GM19395 (cell line): ENCODE measurements at regions not wholly inside any gene's neighbourhood (a gene's known extent, or its start where the extent isn't known, plus 50 kb on each side); places are given as distances from the start of the nearest gene placed in this dataset.

Experiments used
- ATAC-seq: cut with Tn5 transposase; IDR thresholded peaks from one replicate; pipeline ENCODE4 v1.9.1; 2021; ENCODE audit warnings: mild to moderate bottlenecking, moderate library complexity; ENCODE audit not compliant: unreplicated experiment

DNA sequence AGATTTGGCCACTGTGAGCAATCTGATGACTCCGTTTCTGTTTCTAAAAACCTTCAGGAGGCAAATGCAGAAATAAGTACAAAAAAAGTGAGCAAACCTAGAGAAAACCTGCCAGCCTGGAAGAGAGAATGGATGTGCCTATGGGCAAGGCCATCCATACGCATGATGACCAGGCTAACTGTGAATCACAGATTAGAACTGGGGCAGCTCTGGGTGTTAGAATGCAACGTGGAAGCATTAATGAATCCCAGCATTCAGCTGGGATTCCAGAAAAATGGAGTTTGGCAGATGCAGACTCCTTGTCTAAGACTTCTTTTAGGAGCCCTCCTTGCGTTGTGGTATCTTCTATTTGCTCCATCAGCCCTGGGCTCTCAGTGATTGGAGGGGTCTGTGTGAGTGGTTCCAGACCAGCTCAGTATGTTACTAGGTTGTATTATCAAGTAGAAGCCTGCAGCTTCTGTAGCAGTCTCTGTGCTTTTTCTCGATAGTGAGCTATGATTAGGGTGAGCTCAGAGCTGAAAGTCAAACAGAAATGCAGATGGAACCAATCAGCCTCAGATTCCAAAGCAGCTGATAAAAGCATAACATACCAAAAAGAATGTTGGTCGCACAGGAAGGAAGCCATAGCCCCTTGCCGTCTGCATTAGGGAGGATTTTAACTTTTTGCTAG is 154.0 kb downstream of the PSMG1 start:
- ATAC-seq = no peak

DNA sequence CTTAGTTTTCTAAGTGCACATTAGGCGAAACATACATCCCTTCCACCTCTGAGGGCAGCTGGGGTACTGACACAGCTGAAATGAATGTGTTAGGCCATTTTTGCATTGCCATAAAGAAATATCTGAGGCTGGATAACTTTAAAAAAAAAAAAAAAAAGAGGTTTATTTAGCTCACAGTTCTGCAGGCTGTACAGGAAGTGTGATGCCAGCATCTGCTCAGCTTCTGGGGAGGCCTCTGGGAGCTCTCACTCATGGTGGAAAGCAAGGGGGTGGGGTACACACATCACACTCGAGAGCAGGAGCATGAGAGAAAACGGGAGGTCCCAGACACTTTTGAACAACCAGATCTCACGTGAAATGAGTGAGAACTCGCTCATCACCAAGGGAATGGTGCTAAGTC is 158.1 kb downstream of the PSMG1 start:
- no peak for ATAC-seq

DNA sequence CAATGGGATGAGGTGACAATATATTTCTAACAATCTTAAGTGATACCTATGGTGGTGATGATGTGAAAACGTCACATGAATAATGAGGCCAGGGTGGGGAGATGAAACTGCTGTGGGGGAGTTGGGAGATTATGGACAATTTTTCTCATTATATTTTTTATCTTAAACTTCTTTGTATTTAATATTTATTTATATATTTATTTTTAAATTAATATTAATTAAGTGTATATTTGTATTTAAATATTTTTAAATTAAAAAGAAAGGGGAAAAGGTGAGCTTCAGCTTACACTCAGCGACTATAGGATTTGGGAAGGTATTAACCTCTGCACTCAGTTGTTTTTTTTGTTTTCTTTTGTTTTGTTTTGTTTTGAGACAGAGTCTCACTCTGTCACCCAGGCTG is 158.7 kb downstream of the PSMG1 start:
- ATAC-seq = no peak

DNA sequence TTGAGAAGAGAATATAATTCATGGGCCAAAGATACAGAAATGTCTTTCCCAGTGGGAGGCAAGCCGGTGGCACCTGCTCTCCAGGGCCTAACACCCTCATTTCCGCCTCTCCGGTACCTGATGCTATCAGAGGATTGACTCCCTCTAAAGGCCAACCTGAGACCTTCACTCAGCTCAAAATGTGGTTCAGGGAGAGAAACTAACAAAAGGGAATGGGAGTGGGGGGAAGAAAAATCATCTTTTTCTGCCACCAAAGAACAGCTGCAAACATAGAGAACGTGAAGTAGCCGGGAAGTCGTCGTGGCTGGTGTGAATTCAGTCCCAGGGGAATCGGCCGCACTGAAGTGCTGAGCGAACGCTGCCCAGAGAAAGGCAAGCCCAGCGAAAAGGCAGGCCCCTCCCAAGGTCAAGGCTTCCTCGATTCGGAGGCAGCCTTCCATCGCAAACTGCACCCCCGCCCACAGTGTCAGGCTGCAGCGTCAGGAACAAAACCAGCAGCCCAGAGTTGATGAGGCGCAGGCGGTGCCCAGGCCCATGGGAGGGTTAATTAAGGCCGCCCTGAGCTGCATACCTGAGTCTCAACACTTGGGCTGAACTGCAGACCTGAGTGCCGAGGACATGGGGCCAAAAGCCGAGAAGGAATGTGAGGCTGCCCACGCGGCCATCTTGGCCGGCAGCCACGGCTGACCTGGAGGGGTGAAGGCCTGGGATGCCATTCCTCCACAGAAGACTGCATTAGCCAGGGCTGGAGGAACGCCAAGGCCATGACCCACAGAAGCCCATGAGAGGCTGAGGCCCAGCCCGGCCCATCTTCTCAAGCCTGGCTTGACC is 160.2 kb downstream of the PSMG1 start:
- no peak for ATAC-seq

DNA sequence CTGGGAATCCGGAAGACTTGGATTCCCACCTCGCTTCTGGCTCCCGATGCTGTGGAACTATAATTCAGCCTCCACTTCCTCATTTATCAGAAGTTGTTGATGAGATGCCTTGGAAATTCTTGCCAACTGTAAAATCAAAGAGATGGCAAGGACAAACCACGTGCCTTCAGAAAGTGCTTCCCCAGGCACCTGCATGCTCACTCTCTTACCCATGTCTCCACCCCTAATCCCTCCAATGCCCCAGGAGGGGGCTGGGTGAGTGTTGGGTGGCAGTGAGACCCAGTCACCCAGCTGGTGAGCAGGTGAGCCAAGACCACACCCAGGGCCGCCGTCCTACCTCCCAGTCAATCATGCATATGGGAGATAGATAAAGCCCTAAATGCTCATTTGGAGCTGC is 160.8 kb downstream of the PSMG1 start:
- ATAC-seq = no peak

DNA sequence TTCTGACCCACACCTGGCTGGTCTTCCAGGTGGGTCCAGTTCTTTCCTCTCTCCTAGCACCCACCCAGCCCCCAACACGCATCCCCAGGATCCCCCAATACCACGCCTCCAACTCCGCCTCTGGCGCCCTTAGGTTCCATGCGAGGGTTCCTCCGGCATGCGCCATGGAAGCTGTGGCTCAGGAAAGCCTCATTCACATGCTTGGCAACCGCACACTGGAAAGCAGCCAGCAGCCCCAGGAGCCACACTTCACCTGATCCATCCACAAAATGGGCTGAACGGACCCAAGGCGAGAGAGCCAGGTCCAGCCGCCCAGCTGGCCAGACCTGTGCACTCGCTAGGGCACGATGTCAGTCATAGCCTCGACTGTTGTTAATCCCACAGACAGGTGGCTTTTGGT is 161.2 kb downstream of the PSMG1 start:
- no peak for ATAC-seq

DNA sequence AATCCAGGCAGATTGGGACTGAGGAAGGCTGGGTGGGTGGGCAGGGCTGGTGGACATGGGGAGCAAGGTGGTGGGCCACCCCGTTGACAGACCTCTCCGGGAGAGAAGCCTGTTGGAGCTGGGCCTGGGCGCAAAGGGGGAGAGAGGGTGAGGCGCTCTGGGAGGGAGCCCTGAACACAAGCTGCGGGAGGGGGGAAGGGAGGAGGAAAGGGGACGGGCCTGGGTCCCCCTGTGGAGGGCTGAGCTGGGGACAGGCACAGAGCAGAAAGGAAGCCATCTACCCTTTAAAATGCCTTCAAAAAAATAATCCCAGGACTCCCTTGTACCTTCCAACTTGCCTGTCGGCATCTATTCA is 161.8 kb downstream of the PSMG1 start:
- ATAC-seq = no peak

DNA sequence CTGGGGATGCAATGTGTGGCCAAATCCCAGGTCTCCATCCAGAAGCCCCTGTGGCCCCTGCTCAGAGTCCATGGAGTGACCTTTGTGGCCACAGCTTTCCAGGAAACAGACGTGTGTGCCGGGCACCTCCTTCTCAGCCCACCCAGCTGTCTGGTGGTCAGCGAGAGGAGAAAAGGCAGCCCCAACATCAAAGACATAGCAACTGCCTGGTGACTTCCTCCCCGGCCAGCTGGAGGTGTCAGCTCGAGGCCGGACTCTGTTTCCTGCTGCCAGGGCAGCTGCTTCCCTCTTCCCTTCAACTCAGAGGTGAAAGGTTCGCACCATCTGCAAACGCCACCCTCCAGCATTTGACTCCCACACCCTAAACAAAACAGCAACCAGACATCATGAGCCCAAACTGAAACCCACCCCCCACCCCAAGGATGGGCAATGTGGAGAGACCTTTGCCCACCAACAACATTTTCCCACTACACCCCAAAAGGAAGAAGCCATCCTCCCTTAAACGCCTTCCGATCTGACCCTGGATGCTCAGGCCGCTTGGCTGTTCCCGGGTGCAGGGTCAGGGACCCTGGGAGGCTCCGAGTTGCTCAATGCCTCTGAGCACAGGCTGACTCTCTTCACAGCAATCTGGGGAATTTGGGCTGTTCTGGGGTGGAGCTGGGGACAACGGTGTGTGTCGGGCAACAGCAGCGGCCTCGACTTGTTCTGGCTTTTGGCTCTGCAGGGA is 162.3 kb downstream of the PSMG1 start:
- ATAC-seq = no peak

DNA sequence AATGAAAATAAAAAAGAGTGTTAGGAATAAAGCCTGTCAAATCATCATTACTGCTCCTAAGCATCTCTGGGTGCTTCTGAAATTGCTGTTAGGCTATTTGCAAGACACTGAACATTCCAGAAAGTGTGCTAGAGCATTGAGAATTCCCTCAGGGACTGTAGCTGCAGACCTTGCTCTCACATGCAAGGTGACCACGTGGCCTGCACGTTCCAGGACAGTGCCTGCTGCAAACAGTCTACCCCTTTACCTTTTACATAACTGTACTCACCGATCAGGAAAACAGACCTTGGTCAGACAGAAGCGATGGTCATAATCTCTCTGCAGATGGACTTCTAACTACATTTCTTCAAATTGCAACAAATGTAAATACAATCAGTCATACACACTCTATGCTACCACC is 164.5 kb downstream of the PSMG1 start:
- no peak for ATAC-seq

DNA sequence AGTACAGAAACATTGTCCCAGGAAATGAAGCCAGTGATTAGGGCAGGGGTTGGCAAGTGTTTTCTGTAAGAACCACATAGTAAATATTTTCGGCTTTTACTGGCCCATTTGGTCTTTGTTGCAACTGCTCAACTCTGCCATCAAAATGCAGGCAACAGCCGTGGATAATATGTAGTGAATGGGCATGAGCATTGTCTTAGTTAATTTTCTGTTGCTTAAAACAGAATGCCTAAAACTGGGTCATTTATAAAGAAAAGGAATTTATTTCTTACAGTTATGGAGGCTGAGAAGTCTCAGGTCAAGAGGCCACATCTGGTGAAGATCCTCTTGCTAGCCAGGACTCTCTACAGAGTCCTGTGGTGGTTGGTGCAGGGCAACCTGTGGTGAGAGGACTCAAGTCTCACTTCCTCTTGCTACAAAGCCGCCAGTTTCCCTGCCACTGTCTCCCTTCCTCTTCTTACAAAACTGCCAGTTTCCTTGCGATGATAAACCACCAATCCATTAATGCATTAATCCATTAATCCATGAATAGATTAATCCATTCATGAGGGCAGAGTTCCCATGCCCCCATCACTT is 166.4 kb downstream of the PSMG1 start:
- peak; percentile 94 for ATAC-seq

DNA sequence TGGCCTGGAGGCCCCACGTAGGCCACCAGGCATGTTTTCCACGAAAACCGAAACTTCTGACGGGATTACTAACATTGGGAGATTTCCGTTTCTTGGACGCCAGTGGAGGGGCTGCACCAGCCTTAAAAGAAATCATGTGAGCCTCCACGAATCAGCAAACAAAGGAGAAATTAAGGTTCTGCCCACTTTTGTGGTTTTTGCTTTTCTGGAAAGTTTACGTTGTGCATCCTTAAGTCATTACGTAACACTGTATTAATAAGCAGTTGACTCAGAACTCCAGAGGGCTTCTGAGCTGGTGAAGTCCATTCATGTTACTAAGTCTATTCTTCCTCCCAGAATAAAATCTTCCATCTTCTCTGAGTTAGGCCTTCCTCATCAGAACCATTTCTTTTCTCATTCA is 168.5 kb downstream of the PSMG1 start:
- ATAC-seq = no peak

DNA sequence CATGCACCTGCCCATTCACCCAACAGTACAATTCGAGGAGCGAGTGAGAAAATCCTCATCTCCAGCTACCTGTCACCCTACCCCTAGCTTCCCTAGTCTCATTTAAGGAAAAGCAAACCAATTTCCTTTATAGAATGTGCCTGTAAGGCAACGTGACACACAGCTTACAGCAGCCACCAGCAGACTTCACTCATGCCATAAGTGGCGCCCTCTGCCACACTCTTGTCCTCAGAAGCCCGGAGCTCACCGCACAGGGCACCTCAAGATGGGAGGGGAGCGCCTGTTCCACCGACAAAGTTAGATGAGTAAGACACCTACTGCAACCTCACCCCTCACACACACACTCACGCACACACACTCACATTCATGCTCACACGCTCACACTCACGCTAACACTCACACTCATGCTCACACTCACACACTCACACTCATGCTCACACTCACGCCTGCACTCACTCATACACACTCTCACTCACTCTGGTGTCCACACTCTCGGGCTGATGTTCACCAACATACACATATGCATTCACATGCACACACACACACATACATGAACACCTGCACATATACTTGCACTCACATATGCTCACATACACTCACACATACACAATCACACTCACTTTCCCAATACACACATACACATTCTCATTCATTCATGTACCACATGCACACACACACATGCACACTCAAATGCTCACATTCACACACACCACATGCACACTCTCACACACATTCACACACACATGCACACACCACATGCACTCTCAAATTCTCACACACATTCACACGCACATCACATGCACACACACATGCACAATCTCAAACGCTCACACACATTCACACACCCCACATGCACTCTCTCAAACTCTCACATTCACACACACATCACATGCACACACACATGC is 170.7 kb downstream of the PSMG1 start:
- no peak for ATAC-seq

DNA sequence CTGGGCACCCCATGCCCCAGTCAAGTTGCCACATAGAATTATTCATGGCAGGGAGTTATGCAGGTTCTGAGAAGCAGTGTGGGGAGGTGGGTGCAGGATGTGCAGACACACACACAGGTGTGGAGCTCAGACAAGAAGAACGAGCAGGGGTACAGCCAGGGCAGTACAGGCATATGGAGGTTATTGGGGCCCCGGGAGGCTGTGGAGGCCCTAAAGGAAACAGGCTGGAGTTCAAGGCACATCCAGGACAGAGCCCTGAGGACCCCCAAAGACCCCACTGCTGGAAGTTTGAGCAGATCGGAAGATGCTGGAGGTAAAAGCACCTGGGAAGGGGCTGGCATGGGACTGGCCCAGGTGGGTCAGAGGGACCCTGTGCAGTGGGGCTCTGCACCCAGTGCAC is 171.3 kb downstream of the PSMG1 start:
- ATAC-seq = no peak

DNA sequence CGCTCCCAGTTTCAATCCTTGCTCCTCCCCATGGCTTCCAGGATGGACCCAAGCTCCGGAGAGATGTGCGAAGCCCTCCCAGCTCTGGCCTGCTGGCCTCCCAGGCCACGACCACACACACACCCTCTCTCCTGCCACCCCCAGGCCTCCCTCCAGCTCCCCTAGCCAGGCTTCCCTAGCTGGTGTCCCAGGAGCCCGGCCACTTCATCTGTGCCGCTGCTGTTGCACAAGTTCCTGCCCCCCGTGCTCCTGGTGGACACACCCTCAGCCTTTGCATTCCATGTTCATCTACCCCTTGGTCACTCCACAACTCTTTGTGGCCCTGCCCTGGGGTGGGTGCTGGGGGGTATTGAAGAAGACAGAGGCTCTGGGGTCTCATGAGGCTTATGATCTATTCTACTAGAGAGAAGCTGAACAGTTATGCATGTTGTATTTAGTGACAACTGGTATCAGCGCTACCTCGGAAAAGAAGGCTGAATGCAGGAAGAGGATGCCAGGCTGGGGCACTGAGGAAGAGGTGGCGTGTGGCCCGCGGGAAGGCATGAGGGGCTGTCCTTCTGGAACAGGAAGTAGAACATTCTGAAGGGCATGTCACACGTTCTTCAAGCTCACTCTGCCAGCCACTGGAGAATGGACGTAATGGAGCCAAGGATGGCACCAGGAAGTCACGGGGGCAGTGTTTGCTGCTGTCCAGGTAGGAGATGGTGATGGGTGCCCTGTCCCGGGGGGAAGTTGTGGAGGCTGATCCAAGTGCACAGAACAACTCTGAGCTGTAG is 172.4 kb downstream of the PSMG1 start:
- ATAC-seq = no peak

DNA sequence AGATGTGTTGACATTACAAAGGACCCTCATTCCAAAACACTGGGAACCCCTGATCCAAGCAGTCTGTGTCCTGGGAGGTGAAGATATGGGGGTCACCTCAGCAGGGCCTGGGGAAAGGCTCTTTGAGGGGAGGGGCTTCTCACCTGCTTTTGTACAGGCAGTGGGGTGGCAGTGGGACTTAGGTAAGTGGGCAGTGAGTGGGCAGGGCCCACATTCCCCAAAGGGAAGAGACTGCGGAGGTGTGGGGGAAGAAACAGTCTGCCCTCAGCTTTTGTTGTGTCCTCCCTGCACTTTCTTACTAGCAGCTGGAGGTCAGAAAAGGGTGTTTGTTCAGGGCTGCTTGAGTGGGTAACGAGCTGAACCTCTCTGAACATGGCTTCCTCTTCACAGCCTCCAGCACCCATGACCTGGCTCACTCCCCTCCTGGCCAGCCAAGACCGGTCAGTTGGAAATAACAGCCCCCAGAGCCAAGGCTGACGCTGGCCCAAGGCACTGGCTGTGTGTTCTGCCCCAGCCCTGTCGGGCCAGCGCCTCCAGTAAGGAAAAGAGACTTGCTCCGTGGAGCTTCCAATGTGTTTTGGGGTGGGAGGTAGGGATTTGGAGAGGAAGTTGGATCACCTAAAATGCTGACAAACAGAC is 173.5 kb downstream of the PSMG1 start:
- ATAC-seq = no peak

DNA sequence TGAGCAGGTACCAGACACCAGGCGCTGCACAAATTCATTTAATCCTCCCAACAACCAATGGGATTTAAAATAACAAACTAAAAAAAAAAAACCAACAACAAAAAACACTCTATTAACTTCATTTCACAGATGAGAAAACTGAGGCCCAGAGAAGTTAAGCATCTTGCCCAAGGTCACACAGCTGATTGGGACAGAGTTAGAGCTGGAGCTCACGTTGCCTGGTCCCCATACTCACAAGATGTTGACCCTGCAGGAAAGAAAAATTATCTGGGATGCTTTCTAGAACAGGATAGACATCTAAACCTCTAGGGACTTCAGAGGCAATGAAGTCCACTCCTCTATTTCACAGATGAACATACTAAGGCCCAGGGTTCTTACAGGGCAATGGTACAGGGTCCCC is 175.3 kb downstream of the PSMG1 start:
- ATAC-seq = no peak

DNA sequence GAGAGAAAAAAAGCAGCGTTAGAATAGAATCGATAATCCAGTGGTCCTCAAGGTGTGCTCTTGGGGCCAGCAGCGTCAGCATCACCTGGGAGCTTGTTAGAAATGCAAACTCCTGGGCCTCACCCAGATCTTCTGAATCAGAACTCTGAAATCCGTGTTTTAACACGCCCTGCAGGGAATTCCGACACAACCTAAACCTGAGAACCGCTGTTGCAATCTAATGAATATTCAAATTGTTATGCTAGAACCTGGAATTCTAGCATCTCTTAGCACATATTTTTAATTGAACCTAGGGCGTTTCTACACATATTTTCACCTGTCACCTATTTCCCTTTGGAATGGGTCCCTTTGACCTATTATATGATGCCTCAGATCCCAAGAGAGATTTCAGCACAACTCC is 175.7 kb downstream of the PSMG1 start:
- ATAC-seq = no peak

DNA sequence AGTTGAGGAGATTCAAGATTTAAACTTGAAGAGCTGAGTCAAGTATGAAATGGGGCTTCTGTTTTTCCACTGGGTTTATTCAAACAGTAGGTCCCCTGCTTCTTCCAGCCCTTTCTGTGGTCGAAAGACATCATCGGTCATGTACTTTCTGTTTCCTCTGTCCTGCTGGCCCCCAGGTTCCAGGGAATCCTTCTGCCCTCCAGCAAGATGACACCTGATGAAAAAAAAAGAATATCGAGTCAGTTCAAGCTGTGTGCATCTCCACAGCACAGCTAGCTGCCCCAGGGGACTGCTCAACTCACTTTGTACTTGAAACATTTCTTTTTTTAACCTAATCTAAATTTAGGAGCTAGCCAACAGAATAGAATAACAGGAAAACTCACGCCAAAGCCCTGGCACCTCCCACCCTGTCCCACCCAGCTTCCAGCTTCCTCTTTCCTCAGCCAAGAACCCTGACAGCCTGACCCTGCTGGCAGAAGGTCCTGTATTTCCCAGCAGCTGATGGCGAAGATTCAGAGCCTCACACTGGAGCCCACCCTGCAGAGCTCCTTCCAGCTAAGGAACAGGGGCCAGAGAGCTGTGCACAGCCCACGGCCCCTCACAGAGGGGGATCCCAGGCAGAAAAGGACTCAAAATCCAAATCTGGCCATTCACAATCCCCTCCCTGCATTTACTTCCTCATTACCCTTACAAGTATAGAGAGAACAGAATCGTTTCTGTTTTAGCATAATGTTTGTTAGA is 176.5 kb downstream of the PSMG1 start:
- ATAC-seq = no peak

DNA sequence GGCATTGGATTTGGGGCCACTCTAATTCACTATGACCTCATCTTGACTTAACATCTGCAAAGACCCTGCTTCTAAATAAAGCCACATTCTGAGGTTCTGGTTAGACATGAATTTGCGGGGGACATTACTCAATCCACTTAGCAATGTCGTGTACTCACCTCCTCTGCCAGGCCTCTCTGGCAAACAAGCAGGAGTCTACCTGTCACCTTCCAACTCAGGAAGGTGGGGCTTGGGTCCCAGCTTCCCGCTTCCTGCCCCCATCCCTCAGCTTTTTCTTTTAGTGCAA is 177.8 kb downstream of the PSMG1 start:
- ATAC-seq = no peak
